ENCODE measurements at regions not wholly inside any gene's neighbourhood (a gene's known extent, or its start where the extent isn't known, plus 50 kb on each side); places are given as distances from the start of the nearest gene placed in this dataset.
"Not testable (repeated sequence)": the region's sequence is repeated elsewhere in the genome, so short reads cannot be mapped to it uniquely, and the experiment has no call there.

DNA sequence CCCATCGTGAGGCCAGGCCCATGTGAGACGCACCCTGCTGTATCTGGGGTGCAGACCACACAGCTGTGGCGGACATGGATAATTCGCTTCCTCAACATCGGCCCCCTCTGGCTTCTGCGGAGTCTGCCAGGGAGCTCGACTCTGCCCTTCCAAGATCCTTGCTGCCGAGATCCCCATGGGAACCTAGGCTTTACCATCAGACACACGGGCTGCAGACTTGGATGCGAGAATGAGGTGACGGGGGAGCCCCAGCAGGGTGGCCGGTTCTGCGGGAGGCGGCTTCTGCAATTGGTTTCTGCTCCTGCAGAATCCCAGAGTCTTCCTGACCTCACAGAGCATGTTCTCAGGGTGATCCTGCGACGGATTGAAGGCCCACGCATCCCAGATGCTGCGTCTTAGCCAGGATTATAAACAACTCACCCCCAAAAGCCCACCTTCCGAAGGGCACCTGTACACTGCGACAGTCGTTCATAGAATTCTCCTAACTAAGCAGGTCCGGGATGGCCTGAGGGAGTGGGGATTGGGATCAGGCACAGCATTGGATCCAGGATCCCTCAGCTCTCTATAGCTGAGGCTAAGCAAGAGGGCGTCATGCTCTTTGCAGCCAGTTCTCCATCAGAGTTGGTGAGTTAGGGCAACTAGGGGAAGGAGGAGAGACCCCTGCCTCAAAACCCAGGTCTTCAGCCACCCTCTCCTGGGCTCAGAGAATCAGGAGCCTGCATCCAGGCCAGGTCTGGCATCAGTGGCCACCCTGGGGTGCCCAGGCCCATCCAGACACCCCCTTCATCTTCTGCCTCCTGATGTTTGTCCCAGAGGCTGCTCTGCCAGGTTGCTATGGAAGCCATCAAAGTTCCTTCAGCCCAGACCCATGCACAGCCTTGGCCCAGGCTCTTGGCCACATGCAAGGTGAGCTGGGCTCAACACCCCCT lies 74.7 kb upstream of the SNTG2 start:
- no peak for DNase-seq

DNA sequence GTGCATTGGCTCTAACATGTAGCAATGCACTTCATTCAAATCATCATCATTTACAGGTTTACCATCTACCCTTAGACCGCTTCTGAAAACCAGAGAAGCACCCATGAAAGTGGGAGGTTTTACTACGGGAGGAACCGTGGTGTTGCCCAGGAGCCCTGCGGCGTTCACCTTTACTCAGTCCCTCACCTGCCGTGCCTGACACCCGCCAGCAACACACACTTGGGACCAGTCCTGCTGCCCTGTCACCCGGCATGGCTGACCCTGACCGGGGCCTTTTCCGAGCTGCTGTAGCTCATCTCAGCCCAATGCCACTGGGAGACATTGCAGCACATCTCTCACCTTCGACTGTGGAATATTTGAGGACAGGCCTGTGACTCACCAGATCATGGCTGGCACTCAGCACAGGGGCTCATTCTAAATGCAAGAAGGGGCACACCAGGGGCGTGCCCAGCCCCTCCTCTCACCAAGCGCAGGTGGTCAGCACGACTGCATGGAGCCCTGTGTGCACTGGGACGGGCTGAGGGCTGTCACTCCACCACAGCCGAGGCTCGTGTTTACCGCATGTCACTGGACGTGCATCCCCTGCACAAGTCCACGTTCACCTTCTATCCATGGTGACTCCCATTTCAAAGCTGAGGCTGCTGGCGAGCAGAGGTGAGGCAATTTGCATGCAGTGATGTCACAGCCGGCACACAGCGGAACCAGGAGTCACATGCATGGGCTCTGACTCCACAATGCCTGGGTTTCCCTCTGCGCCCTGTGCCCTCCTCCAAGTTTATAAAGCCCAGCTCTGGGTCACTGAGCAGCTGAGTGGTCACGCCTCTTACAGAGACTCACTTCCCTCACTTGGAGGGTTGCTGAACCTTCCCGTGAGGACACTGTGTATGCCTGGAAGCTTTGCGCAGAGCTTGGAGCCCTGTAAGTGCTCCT lies 76.7 kb upstream of the SNTG2 start:
- DNase-seq = no peak

- DNase-seq = no peak
Measured at GRCh38 chr2:873027-873426, 77.6 kb upstream of the SNTG2 start.

DNA sequence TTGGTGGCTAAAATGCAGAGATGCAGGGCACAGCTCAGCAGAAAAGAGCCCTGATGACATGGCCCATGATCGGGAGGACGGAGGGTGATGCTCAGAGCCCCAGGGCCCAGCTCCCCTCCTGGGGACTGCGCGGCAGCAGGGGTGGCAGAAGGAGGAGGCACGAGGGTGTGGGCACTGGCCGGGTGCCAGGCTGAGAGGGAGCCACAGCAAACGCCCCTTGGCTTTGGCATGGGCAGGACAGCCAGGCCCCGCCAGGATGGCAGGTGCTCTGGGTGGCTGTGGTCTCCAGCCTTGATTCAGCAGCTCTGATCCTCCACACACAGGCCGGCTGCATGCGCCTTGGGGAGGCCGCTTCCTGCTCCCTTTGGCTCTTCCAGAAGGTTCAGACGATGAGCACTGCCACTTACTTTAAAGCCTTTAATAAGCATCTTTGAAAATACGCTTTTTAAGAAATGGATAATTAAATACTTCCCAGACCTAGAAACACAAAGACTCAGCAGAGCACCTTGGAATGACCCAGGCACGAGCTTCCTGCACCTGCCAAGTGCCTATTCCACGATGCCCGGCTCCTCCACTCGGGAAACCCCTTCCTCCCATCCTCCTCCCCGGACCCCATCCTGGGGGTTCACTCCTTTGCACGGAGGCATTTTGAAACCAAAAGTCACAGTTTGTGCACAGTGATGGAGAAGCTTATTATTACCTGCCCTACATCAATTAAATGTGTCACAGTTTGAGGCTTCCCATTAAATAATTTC lies 78.5 kb upstream of the SNTG2 start:
- DNase-seq = no peak

DNA sequence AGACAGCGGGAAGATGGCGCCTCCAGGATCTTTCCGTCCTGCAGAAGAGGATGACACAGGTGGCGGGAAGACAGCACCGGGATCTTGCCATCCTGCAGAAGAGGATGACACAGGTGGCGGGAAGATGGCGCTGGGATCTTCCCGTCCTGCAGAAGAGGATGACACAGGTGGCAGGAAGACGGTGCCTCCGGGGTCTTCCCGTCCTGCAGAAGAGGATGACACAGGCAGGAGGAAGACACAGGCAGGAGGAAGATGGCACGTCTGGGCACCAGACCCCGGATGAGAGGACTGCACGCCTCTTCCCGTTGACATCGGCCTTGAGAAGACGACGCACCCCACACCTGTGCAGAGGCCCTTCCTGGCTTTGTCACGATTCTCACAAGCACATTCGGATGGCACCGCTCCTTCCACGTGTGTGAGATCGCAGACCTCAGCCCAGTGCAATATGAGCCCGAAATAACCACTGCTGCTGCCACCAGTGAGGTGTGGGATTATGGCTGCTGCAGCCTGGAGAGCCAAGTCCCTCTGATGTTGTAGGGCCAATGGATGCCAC lies 79.4 kb upstream of the SNTG2 start:
- no peak for DNase-seq

DNA sequence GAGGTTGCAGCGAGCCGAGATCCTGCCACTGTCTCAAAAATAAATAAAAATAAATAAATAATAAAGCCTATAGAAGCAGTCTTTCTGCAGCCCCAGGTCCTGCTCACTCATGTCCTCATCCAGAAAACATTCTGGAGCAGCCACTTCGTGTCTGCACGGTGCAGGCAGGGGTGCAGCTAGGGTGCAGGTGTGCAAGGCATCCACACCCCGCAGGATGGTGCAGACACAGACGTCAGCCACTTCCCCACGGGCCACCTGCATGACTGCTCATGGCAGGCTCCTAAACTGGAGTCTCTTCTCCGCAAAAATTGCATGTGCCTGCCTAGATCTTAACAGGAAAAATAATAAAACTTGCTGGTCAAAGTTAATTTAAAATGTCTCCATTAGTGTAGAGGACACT lies 80.2 kb upstream of the SNTG2 start:
- DNase-seq = no peak

GRCh38 chr2:869894-870293 lies 80.8 kb upstream of the SNTG2 start:
- no peak for DNase-seq

DNA sequence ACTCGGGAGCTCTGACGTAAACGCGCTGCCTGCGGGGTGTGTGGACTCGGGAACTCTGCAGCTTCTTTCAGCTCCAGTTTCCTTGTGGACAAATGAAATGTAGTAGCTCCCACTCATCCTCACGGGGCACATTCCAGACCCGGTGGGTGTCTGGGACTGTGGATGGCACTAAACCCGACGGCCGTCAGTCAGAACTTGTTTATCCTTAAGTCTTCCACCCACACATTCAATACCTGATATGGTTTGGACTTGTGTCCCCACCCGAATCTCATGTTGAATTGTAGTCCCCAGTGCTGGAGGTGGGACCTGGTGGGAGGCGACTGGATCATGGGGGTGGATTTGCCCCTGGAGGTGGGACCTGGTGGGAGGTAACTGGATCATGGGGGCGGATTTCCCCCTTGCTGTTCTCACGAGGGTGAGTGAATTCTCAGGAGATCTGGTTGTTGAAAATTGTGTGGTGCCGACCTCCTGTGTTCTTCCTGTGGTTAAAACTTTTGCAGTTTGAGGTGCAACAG lies 81.2 kb upstream of the SNTG2 start:
- DNase-seq = no peak

- DNase-seq = not testable (repeated sequence)
Measured at GRCh38 chr2:868857-869256, 81.8 kb upstream of the SNTG2 start.

DNA sequence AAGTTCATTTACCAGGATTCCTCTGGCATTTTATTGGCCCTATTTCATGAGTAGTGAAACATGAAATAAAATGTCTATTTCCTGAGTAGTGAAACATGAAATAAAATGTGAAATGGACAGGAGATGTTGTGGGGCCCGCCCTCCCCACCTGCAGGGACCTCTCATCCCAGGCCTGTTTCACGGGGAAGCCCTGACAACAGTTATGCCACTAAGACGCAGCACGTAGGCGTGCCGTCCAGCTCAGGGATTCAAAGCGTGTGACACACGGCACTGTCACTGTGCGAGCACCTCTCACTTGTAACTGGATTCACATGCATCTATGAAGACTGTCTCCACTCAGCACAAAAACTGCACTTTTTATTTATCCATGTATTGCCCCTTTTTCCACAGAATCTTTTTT lies 83.4 kb upstream of the SNTG2 start:
- no peak for DNase-seq

DNA sequence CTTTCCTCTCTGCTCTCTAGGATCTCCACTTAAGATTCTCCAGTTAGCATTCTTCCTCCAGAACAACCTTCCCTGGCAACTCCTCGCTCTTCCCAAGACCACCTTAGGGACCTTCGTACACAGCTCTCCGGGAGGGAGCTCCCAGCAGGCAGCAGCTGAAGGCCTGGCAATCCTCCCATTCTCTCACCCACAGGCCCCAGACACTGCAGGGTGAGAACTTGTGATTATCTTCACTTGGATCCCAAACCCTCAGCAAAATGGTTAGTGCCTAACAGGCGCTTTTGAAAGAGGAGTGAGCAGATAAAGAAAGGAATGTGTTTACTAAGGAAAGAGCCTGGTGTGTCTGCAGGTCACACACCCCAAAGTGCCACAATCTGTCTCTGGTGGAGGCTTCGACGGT lies 83.8 kb upstream of the SNTG2 start:
- no peak for DNase-seq

- DNase-seq = no peak
Measured at GRCh38 chr2:866009-866680, 84.5 kb upstream of the SNTG2 start.

DNA sequence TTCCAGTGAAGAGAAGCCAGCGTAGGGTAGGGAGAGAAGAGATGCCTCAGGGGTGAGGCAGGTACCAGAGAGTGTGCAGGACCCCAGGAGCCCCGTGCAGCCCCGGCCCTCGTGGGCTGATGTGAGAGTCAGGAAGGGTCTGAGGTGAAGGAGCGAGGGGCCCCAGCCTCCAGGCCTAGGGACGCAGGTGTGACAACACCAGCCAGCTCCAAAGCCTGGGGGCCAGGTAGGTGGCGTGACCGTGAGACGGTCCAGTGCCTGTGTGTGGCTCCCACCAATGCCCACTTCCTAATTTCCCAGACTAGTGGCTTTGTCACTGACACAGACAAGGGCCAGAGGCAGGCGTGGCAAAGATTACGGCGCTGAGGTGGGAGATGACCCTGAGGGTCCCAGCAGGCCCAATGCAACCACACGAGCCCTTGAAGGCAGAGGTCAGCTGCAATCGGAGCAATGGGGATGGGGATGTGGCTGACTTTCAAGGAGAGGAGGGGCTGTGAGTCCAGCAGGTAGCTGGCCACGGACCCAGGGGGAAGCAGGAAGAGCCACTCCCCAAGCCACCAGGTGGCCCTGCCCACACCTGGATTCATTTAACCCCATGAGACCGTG lies 86.0 kb upstream of the SNTG2 start:
- no peak for DNase-seq

GRCh38 chr2:863732-864450 lies 86.8 kb upstream of the SNTG2 start:
- DNase-seq = no peak

DNA sequence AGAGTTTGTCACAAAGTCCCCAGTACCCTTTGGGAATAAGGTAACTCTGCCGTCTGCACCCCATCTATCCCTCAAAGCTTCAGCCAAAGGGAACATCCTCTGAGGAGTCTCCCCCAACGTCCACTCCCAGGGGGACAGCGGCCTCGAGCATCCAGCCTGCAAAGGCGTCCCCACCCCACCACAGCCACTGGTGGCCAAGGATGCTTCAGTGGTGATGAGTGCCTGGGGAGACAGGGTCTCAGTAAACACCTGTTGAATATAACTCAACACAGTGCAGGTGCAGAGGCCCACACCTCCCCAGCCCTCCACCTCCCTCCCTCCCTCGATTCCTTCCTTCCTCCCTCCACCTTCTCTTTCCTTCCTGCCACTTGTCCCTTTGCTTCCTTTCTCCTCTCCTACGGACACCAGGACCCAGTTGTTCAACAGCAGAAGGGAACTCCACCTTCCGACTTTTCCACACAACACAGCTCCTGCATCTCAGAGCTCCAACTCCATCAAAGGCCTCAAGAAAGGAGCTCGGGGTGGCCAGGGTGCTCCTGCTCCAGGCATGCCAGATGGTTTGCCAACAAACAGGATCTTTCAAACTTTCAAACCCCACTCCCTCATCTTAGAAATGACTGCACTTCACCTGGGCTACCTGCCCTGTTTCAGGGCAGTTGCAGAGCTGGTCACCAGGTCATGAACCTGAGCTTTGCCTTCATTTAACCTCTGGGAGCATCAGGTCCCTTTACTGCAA lies 87.8 kb upstream of the SNTG2 start:
- no peak for DNase-seq

DNA sequence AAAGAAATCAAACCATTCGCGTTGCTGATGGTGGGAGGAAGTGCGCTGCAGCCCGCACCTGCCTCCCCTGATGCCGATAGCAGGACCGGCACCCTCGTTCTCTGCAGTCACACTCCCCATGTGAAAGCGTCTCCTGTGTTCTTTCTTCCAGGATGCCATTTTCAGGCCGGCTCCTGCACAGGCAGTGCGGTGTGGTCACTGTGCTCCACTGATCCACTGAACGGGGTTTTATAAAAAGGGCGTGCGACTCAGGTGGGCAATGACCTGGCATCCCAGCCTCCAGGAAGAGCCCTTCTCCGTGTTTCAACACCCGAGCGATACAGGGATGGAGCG lies 88.3 kb upstream of the SNTG2 start:
- DNase-seq = no peak

DNA sequence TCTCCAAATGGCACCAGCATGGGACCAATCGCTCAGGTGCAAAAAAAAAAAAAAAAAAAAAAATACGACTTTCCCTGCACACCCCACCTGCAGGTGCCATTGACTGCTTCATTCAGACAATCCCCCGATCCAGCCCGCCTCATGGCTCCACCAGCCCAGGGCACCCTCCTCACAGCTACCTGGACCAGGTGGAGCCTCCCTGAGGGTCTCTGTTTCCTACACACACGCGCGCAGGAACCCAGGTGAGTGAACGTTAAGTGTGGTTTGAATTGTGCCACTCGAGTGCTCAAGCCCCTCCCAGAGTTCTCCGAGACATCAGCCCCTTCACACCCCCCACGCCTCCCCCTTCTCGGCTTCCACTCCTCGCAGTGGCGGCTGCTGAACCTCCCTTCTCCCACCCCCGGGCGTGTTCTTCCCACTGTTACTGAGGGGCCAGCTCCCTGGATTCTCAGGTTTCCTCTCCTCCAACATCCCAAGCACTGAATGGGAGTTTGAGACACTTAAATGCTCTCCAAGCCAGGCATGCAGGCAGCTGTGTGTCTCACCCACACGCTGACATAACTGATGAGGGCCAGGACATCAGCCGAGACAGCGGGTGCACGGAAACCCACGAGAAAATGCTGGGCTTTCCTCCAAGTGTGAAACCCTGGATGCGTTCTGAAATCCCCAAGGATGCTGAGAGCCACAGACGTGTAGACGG lies 88.8 kb upstream of the SNTG2 start:
- no peak for DNase-seq

- DNase-seq = no peak
Measured at GRCh38 chr2:860259-860855, 90.3 kb upstream of the SNTG2 start.

- DNase-seq = no peak
Measured at GRCh38 chr2:858646-859045, 92.0 kb upstream of the SNTG2 start.
